ENCODE measurements at regions not wholly inside any gene's neighbourhood (a gene's known extent, or its start where the extent isn't known, plus 50 kb on each side); places are given as distances from the start of the nearest gene placed in this dataset.

GRCh38 chr15:98358971-98359370, 289.4 kb upstream of the IGF1R start:
- DNase-seq (no peak), ATAC-seq (no peak)
- Histone ChIP-seq H3K36me3 (ENCODE audit: low read depth) (no peaks in the 10 kb centered on the region), H3K4me1 (ENCODE audit: low read depth) (no peaks in the 10 kb centered on the region), H3K4me3 (no peak overlapping the region), H3K9me3 (no peaks in the 10 kb centered on the region)
- TF ChIP-seq, protein P1, sequence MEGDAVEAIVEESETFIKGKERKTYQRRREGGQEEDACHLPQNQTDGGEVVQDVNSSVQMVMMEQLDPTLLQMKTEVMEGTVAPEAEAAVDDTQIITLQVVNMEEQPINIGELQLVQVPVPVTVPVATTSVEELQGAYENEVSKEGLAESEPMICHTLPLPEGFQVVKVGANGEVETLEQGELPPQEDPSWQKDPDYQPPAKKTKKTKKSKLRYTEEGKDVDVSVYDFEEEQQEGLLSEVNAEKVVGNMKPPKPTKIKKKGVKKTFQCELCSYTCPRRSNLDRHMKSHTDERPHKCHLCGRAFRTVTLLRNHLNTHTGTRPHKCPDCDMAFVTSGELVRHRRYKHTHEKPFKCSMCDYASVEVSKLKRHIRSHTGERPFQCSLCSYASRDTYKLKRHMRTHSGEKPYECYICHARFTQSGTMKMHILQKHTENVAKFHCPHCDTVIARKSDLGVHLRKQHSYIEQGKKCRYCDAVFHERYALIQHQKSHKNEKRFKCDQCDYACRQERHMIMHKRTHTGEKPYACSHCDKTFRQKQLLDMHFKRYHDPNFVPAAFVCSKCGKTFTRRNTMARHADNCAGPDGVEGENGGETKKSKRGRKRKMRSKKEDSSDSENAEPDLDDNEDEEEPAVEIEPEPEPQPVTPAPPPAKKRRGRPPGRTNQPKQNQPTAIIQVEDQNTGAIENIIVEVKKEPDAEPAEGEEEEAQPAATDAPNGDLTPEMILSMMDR (IDR thresholded peaks at IDR 0.05), result no peak
- intact Hi-C loops (cut with DNase I, micrococcal nuclease), result no loop called here

- intact Hi-C loops (cut with DNase I, micrococcal nuclease), result no loop called here
- no peak for ATAC-seq
Measured at GRCh38 chr15:98363416-98363815, 284.9 kb upstream of the IGF1R start.

GRCh38 chr15:98363955-98364354, 284.4 kb upstream of the IGF1R start:
- H3K36me3 ChIP-seq (ENCODE audit: low read depth), result no peaks in the 10 kb centered on the region
- intact Hi-C loops (cut with DNase I, micrococcal nuclease), result no loop called here
- no peak overlapping the region for H3K4me3 ChIP-seq
- no peaks in the 10 kb centered on the region for H3K9me3 ChIP-seq
- TF ChIP-seq, protein P1 (IDR thresholded peaks at IDR 0.05), result no peak
- no peak for ATAC-seq
- DNase-seq, result no peak
- no peaks in the 10 kb centered on the region for H3K4me1 ChIP-seq (ENCODE audit: low read depth)

More at GRCh38 chr15:98363416-98363815, 284.9 kb upstream of the IGF1R start:
- no peaks in the 10 kb centered on the region for H3K36me3 ChIP-seq (ENCODE audit: low read depth)
- TF ChIP-seq, protein P1 (IDR thresholded peaks at IDR 0.05), result no peak
- no peak overlapping the region for H3K4me3 ChIP-seq
- H3K4me1 ChIP-seq (ENCODE audit: low read depth), result no peaks in the 10 kb centered on the region
- H3K9me3 ChIP-seq, result no peaks in the 10 kb centered on the region
- no peak for DNase-seq

DNA sequence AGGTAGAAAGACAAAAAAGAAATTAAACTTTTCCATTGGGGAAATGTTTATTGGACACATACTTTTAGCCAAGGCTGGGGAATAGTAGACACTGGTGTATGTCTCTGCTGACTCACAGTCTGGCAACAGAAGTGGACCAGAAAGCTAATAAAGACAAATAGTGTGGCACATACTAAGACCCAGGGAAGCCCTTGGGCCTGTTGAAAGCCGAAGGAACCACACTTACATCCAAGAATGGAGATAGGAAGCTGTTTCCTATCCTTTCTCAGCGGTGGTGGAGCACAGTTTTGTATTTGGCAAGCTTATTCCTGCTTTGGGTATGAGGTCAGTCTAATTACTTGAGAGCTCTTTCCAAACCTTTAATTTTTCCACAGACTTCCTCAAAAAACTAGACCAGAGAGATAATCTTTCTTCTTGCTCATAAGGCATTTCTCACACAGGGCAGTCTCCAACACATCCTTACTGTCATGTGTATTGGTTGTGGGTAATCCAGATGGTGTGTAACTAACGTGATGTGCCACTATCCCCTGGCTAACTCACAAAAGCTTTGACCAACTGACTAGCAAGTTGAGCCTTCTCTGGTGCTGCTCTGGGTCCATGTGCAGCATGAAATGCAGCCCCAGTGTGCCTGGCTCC, 279.1 kb upstream of the IGF1R start:
- Histone ChIP-seq H3K4me3 (no peak overlapping the region), H3K9me3 (no peaks in the 10 kb centered on the region), H3K4me1 (ENCODE audit: low read depth) (no peaks in the 10 kb centered on the region), H3K36me3 (ENCODE audit: low read depth) (no peaks in the 10 kb centered on the region)
- TF ChIP-seq, protein P1 (IDR thresholded peaks at IDR 0.05), result no peak
- ATAC-seq (no peak), DNase-seq (no peak)
- intact Hi-C loops (cut with DNase I, micrococcal nuclease), result no loop called here

DNA sequence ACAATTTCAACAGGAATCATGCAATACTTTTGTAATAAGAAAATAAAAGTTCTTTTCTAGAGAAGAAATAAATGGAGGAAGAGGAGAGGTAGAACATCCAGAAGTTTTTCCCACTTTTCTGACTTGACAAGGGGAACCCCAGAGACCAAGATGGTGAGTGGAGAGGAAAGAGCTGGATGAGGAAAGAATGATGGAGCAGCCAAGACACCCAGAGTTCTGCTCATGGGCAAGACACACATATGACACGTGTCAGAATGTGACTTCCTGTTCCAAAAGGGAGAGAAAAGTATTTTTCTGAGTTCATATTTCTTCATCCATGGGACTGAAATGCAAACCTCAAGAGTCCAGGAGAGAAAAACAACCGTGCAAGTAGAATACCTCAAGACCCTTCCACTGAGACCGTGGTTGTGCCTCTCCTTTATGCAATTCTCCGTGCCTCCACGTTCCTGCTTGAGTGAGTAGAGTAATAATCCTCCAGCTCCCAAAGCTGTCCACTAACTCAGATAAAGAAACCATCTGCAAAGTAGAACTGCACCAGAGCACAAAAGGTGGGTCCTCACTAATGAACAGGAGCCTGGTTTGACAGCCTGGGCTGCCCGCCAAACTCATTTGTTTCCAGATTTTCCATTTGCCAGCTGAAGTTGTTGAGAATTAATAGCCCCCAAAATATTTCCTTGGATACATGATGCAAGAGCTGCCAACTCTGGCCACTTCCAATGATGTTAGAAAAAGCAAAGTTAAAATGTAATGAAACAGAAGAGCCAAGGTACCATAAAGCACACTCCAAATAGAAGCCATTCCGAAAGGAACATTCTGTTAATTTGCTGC, 272.6 kb upstream of the IGF1R start:
- H3K36me3 ChIP-seq (ENCODE audit: low read depth), result no peaks in the 10 kb centered on the region
- TF ChIP-seq, protein P1 (IDR thresholded peaks at IDR 0.05), result no peak
- H3K4me1 ChIP-seq (ENCODE audit: low read depth), result no peaks in the 10 kb centered on the region
- H3K9me3 ChIP-seq, result no peaks in the 10 kb centered on the region
- DNase-seq (no peak), ATAC-seq (no peak)
- intact Hi-C loops (cut with DNase I, micrococcal nuclease), result no loop called here
- no peak overlapping the region for H3K4me3 ChIP-seq
